K562 (cell line): ENCODE measurements at regions not wholly inside any gene's neighbourhood (a gene's known extent, or its start where the extent isn't known, plus 50 kb on each side); places are given as distances from the start of the nearest gene placed in this dataset.

ENCODE experiments used
- ATAC-seq: fragments of 200-7000 bp; cut with Tn5 transposase; 3 replicates; pipeline ENCODE4 v1.9.1; 2020; ENCODE audit warnings: moderate library complexity
- BruUV-seq: library from RNA; stranded (reverse); fragments of 400-500 nt; replicated peaks from 2 replicates; lab custom pipeline; 2021; lab: Mats Ljungman, UMichigan
- CTCF ChIA-PET: fragments of 300-600 bp; formaldehyde crosslinking; extraction: SDS; loops from one replicate; lab custom pipeline; 2021; ENCODE audit warnings: low intra/inter-chr PET ratio; lab: Yijun Ruan, JAX
- POLR2A ChIA-PET: fragments of 300-600, 350-650 bp; sonication (Branson Sonifier 250); formaldehyde crosslinking; extraction: SDS; loops from one replicate; lab custom pipeline; 2021; ENCODE audit warnings: antibody characterized with exemption, inconsistent platforms; lab: Yijun Ruan, JAX
- DNase-seq, 4 experiments: peaks; one replicate each; pipeline versions ENCODE4 v3.0.0 to v3.0.0-alpha.2; 2011 to 2018; ENCODE audit warnings: low spot score in 3 of 4, mixed read lengths in 3 of 4; ENCODE audit errors: extremely low read depth in 1 of 4
- FAIRE-seq: peaks from 2 replicates; lab custom pipeline; 2011; peaks lifted over from hg19 to GRCh38; lab: Jason Lieb, UNC
- H2AFZ ChIP-seq: 2 replicates; pipeline ENCODE4 v1.6.0; 2011; ENCODE audit warnings: low read depth, low read length, control low read depth, inconsistent platforms
- H3K27ac ChIP-seq: fragments of 200-600 bp; 3 replicates; pipeline ENCODE4 v1.8.0; 2011; ENCODE audit warnings: low read depth, mild to moderate bottlenecking, control low read depth, inconsistent platforms, low read length, moderate library complexity, mixed read lengths; ENCODE audit errors: extremely low read depth
- H3K27me3 ChIP-seq, 2 experiments: fragments of 300-600 bp in 1 of 2; 2 replicates in 1 of 2; 3 replicates in 1 of 2; pipeline versions ENCODE4 v1.6.0 to v1.8.0; 2011; ENCODE audit warnings: inconsistent platforms in 2 of 2, low read length in 2 of 2, mild to moderate bottlenecking in 1 of 2, mixed read lengths in 1 of 2, moderate library complexity in 1 of 2; ENCODE audit not compliant: control insufficient read depth in 2 of 2, insufficient read depth in 2 of 2
- H3K36me3 ChIP-seq: fragments of 300-600 bp; 3 replicates; pipeline ENCODE4 v1.8.0; 2011; ENCODE audit warnings: mild to moderate bottlenecking, low read length, inconsistent platforms; ENCODE audit not compliant: control insufficient read depth, insufficient read depth
- H3K4me1 ChIP-seq, 2 experiments: fragments of 200-600 bp in 1 of 2; replicated peaks in 1 of 2; 2 replicates in 1 of 2; 3 replicates in 1 of 2; pipeline versions ENCODE4 v1.5.1 to v1.8.0; 2011; ENCODE audit warnings: inconsistent platforms in 2 of 2, low read length in 2 of 2, mild to moderate bottlenecking in 1 of 2, mixed read lengths in 1 of 2, moderate library complexity in 1 of 2; ENCODE audit not compliant: control insufficient read depth in 2 of 2, insufficient read depth in 2 of 2
- H3K4me2 ChIP-seq: 2 replicates; pipeline ENCODE4 v1.6.1; 2011; ENCODE audit warnings: low read length, control low read depth, inconsistent platforms, mixed read lengths; ENCODE audit not compliant: insufficient read depth
- H3K4me3 ChIP-seq: fragments of 200-600 bp; sonication (generic), shearing (Covaris generic); 2 replicates; pipeline ENCODE4 v1.5.1; 2016; ENCODE audit warnings: control low read depth, inconsistent platforms
- H3K79me2 ChIP-seq: fragments of 200-600 bp; 3 replicates; pipeline ENCODE4 v1.8.0; 2011; ENCODE audit warnings: low read length, inconsistent platforms; ENCODE audit not compliant: control insufficient read depth, insufficient read depth
- H3K9ac ChIP-seq, 2 experiments: 2 replicates each; pipeline versions ENCODE4 v1.6.0 to v1.6.1; 2011; ENCODE audit warnings: low read depth in 2 of 2, low read length in 2 of 2, control low read depth in 1 of 2, inconsistent platforms in 1 of 2, mild to moderate bottlenecking in 1 of 2, mixed read lengths in 1 of 2; ENCODE audit not compliant: insufficient read depth in 1 of 2
- H3K9me1 ChIP-seq: one replicate; pipeline ENCODE4 v1.6.0; 2011; ENCODE audit warnings: inconsistent platforms, mild to moderate bottlenecking, low read length, moderate library complexity; ENCODE audit not compliant: control insufficient read depth, insufficient read depth
- H3K9me3 ChIP-seq: replicated peaks from 2 replicates; pipeline ENCODE4 v1.5.1; 2011; ENCODE audit warnings: low read depth, low read length, inconsistent platforms; ENCODE audit not compliant: control insufficient read depth, insufficient read depth
- H4K20me1 ChIP-seq: replicated peaks from 2 replicates; pipeline ENCODE4 v1.6.1; 2011; ENCODE audit warnings: low read length, inconsistent platforms, mixed read lengths; ENCODE audit not compliant: control insufficient read depth, insufficient read depth
- HNRNPH1 ChIP-seq: fragments of 200-400 bp; formaldehyde crosslinking; optimal IDR thresholded peaks from 2 replicates; pipeline ENCODE3; 2017; ENCODE audit warnings: low read depth, mild to moderate bottlenecking, low read length, moderate library complexity
- ZNF134 ChIP-seq: fragments of 250-450 bp; sonication (Bioruptor Pico); conservative IDR thresholded peaks from 2 replicates; pipeline ENCODE4 v1.4.0; 2020
- WGBS: fragments of 100-300 bp; shearing (Covaris generic); methylation state at CpG from one replicate; pipeline ENCODE4 v1.1.6; 2016; ENCODE audit warnings: low coverage, mixed read lengths; ENCODE audit not compliant: insufficient coverage; ENCODE audit errors: missing lambda C conversion rate; 5-methylcytosine and 5-hydroxymethylcytosine counted together
- in situ Hi-C: fragments of 300-500 bp; cut with MboI; formaldehyde crosslinking; loops from 4 replicates; pipeline ENCODE4 v1.15.0; 2018; ENCODE audit warnings: inconsistent platforms, mixed read lengths
- intact Hi-C: fragments of 100-400 bp; cut with micrococcal nuclease; formaldehyde crosslinking; loops from 2 replicates; pipeline ENCODE4 v1.14.2; 2022
- TF ChIP-seq, protein P1 (sequence below): sonication (generic); formaldehyde crosslinking; IDR thresholded peaks from 2 replicates; pipeline ENCODE4 v1.8.0; 2022; ENCODE audit warnings: mild to moderate bottlenecking, missing genetic modification reagents, borderline replicate concordance

DNA sequence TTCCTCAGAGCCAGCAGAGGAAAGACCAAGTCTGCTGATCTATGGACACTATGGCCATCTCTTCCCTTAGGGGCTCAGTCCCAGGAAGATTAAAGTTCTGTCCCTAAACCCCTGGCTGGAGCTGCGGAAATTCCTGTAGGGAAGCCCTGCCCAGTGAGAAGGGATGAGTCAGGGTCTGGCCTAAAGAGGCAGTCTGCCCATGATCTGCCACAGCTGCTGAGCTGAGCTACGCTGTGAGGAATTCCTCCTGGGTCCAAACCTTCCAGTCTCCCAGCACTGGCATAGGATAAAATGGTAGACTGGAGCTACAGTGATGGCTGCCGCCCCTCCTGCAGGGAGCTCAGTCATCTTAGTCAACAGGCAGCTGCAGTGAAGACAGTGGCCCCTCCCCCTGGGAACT is 213.7 kb downstream of the BRINP2 start:
- FAIRE-seq (no peak), ATAC-seq (no peak), DNase-seq (no peak)
- BruUV-seq, result no TSS peak
- Histone ChIP-seq H3K9ac (no peak overlapping the region), H3K4me2 (no peak overlapping the region), H3K4me1 (no peaks in the 10 kb centered on the region), H3K36me3 (no peaks in the 10 kb centered on the region), H3K79me2 (no peaks in the 10 kb centered on the region), H2AFZ (no peak overlapping the region), H3K9me3 (0 out of 2 replicates have a peak, but pooled peaks cover 2% of the 10 kb centered on the region), H3K4me3 (no peak overlapping the region), H3K9me1 (no peaks in the 10 kb centered on the region), H4K20me1 (no peaks in the 10 kb centered on the region), H3K27ac (no peak overlapping the region), H3K27me3 (no peaks in the 10 kb centered on the region)
- POLR2A ChIA-PET, result no interaction called here
- in situ Hi-C loops (no loop called here), intact Hi-C loops (no loop called here)
- TF ChIP-seq HNRNPH1 (no peak), ZNF134 (CRISPR knock-in tag) (no peak)
- TF ChIP-seq, protein P1, sequence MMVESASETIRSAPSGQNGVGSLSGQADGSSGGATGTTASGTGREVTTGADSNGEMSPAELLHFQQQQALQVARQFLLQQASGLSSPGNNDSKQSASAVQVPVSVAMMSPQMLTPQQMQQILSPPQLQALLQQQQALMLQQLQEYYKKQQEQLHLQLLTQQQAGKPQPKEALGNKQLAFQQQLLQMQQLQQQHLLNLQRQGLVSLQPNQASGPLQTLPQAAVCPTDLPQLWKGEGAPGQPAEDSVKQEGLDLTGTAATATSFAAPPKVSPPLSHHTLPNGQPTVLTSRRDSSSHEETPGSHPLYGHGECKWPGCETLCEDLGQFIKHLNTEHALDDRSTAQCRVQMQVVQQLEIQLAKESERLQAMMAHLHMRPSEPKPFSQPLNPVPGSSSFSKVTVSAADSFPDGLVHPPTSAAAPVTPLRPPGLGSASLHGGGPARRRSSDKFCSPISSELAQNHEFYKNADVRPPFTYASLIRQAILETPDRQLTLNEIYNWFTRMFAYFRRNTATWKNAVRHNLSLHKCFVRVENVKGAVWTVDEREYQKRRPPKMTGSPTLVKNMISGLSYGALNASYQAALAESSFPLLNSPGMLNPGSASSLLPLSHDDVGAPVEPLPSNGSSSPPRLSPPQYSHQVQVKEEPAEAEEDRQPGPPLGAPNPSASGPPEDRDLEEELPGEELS (CRISPR knock-in tag), result no peak
- WGBS, result 2% methylated on average over 3 of the region's 3 CpGs
- CTCF ChIA-PET, result no interaction called here

DNA sequence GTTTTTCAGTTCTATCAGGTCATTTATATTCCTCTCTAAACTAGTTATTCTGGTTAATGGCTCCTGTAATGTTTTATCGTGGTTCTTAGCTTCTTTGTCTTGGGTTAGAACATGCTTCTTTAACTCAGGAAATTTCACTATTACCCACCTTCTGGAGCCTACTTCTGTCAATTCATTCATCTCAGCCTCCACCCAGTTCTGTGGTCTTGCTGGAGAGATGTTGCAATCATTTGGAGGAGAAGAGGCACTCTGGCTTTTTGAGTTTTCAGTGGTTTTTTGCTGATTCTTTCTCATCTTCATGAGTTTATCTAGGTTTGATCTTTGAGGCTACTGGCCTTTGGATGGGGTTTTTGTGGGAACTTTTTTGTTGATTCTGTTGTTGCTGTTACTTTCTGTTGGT is 213.0 kb downstream of the BRINP2 start:
- Histone ChIP-seq H3K9me3 (0 out of 2 replicates have a peak, but pooled peaks cover 2% of the 10 kb centered on the region), H2AFZ (no peak overlapping the region), H3K4me2 (no peak overlapping the region), H3K27me3 (no peaks in the 10 kb centered on the region), H3K4me3 (no peak overlapping the region), H3K36me3 (no peaks in the 10 kb centered on the region), H3K27ac (no peak overlapping the region), H3K9me1 (no peaks in the 10 kb centered on the region), H3K9ac (no peak overlapping the region), H3K79me2 (no peaks in the 10 kb centered on the region), H4K20me1 (no peaks in the 10 kb centered on the region), H3K4me1 (no peaks in the 10 kb centered on the region)
- POLR2A ChIA-PET, result no interaction called here
- ATAC-seq (no peak), DNase-seq (no peak), FAIRE-seq (no peak)
- in situ Hi-C loops, result no loop called here
- BruUV-seq, result no TSS peak
- intact Hi-C loops, result no loop called here
- CTCF ChIA-PET, result no interaction called here
- 0% methylated on average over 1 of the region's 1 CpG for WGBS
